ENCODE measurements at regions not wholly inside any gene's neighbourhood (a gene's known extent, or its start where the extent isn't known, plus 50 kb on each side); places are given as distances from the start of the nearest gene placed in this dataset.

- no peak for DNase-seq
These were observed 162.7 kb upstream of the SGK1 start for GRCh38 chr6:134480593-134480992.

- DNase-seq, result no peak
These were observed 161.0 kb upstream of the SGK1 start for GRCh38 chr6:134478764-134479399.

- no peak for DNase-seq
These were observed 160.2 kb upstream of the SGK1 start for GRCh38 chr6:134477991-134478635.

DNA sequence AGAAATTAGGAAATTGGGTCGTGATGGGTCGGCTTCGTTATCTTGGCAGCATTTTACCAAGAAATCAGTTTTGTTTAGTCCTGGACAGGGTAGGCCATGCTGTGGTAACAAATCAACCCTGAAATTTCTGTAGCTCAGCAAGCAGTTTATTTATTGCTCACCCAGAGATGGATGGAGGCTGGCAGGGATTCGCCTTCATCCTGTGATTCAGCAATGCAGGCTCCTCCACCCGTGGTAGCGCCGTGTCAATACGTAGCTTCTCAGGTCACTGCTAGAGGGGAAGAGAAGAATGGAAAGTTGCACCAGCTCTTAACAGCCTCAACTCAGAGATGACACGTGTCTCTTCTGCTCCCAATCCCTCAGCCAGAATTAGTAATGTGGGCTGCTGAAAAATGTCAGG lies 157.0 kb upstream of the SGK1 start:
- no peak for DNase-seq

- DNase-seq, result no peak
These were observed 154.7 kb upstream of the SGK1 start for GRCh38 chr6:134472661-134473060.

GRCh38 chr6:134472046-134472445 lies 154.1 kb upstream of the SGK1 start:
- no peak for DNase-seq

GRCh38 chr6:134470457-134470975 lies 152.6 kb upstream of the SGK1 start:
- DNase-seq, result no peak

DNA sequence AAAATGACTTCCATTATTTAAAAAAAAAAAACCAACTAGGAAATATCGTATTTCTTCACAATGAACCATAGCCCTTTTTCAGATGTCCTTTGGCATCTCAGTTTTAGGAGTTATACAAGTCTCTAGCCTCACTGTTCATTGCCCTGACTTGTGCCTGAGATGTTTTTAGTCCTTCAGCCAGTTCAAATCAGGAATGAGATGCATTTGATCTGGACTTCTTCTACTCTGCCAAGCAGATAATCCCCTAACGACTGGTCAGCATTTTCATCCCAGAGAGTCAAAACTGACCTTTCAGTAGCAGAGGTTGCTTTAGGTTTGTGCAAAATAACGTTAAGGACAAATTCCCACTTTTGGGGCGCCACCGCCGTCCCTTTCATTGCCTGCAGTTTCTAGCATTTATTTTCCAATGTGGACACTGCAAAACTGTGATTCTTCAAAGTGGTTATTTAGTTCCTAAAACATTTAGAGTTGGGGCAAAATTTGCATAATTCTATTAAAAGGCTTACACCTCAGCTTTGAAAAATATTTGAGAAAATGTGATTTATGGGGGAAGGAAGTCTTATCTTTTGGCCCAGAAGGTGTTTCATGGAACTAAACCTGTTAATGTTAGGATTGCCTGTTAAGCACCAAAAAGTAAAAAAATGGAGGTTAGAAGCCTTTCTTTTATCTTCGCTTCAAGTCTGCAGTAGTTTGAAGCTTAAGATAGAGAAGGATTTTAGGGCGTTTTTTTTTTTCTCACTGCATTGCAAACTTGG lies 152.0 kb upstream of the SGK1 start:
- DNase-seq, result no peak

- DNase-seq, result no peak
These were observed 150.7 kb upstream of the SGK1 start for GRCh38 chr6:134468633-134469032.

DNA sequence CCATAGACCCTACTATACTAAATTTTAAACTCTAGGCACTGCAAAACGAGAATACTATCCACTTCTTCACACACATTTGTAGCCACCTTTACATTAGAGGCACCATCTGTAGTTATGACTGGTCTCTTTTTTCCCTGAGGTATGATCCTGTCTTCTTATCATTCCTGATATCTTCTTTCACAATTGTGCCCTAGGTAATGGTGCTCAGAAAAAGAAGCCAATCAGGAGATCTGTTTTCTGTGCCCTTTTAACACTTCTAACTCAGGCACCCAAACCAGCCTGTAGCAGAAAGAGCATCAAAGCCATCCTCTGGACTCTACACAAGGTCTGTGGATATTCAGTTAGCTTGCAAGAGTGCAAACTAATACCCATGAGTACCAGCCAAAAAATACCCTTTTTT lies 149.7 kb upstream of the SGK1 start:
- no peak for DNase-seq

- no peak for DNase-seq
These were observed 149.0 kb upstream of the SGK1 start for GRCh38 chr6:134466771-134467525.

DNA sequence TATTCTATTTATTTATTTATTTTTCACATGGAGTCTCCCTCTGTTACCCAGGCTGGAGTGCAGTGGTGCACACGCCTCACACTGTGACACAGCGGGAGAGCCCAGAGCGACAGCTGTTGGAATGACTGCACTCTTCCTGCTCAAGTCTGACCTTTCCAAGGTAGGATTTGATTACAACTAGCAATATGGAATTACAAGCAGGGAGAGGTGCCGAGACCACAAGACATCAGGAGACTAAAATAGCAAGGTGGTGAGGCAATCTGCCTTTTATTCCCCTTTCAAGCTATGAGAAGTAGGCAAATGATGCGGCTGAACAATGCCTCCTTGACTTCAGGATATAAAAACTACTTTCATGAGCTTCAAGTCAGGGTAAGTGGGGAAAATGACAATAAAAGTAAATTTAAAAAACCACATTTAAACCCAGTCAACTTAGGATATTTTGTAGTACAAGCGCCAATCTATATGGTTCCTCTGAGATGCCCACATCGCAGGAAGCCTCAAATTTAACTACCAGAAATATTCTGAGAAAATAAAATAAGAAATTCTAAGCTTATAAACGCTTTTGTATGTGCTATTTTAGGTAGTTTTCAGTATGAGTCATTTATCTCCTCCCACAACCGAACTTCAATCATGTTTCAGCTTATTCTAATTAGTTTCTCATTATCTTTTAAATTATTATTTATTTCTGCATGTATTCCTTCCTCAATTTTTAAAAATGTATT lies 146.9 kb upstream of the SGK1 start:
- DNase-seq, result no peak

DNA sequence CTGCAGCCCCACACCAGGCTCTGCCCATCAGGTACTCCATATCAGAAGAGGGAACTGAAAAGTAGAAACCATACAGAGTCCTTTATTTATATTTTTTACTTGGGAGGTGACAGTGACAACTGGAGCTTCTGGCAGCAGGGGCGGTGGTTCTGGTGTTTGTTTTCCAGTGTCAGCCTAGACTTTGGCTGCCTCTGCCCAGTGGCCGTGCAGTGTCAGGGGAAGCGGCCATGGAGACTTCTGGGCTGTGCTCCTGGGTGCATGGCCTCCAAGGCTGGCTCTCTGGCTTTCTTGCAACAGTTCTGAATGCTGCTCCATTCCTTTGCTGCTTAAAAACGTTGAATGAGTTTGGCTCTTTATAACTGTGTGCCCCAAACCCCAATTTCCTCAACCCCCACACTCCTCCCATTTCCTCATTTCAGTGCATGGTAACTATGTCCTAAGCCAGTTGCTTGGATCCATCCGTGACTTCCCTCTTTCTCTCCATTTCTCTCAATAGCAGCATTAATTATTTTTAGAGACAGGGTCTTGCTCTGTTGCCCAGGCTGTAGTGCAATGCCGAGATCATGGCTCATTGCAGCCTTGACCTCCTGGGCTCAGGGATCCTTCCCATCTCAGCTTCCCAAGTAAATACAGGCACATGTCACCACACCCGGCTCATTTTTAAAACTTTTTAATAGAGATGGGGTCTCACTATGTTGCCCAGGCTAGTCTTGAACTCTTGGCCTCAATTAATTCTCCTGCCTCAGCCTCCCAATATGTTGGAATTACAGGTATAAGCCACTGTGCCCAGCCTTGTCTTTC lies 141.1 kb upstream of the SGK1 start:
- DNase-seq, result no peak

- no peak for DNase-seq
These were observed 140.0 kb upstream of the SGK1 start for GRCh38 chr6:134457941-134458340.

GRCh38 chr6:134456226-134456625 lies 138.3 kb upstream of the SGK1 start:
- DNase-seq, result no peak

DNA sequence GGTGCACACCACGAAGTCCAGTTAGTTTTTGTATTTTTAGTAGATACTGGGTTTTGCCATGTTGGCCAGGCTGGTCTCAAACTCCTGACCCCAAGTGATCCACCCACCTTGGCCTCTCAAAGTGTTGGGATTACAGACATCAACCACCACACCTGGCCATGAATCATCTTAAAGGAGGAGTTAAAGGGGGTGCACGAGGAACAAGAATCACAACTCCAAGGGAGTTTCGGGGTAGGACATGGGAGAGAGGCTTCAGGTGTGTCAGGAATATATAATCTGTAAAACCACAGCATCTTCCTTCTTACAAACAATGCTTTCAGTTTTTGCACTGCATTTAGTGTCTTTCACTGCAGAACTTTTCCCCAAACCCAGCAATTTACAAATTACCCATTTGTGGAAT lies 137.4 kb upstream of the SGK1 start:
- no peak for DNase-seq

DNA sequence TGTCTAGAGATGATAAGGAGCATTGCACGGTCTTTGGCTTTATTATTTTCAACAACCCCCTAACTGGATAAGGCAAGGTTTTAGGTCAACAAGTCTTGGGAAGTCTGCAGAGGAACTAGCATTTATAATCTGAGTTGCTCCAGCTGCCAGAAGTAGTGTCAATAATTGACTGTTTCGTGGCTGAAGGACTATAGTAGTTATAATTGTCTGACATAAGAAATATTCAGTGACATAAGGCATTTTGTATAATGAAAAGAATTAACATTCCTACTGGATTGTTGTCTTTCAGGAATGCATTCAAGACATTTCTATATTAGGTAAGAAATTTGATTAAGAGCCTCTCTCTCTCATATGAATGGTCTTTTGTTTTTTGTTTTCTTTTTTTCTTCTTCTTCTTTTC lies 136.9 kb upstream of the SGK1 start:
- no peak for DNase-seq

- DNase-seq, result no peak
These were observed 136.0 kb upstream of the SGK1 start for GRCh38 chr6:134453792-134454510.

DNA sequence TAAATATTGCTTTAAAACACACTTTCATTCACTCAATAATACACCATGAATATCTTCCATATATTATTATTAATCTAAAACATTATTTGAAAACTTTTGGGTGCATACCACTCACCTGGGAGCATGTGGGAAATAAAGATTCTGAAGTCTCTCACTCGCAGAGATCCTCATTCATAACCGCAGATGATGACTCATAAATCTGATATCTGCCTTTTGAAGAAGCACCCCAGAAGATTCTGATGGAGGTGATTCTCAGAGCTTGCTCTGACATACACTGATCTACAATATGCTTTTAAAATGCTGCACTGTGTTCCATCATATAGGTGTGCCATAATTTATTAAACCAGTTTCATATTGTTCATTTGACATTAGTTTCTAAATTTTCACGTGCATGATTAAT lies 135.0 kb upstream of the SGK1 start:
- DNase-seq, result no peak

GRCh38 chr6:134451529-134451928 lies 133.6 kb upstream of the SGK1 start:
- DNase-seq, result no peak

GRCh38 chr6:134449781-134450180 lies 131.9 kb upstream of the SGK1 start:
- no peak for DNase-seq

Data from NCI-H2081 treated with DMSO at 0.1 percent for 48 hours (cell line).